ENCODE measurements at regions not wholly inside any gene's neighbourhood (a gene's known extent, or its start where the extent isn't known, plus 50 kb on each side); places are given as distances from the start of the nearest gene placed in this dataset.

DNA sequence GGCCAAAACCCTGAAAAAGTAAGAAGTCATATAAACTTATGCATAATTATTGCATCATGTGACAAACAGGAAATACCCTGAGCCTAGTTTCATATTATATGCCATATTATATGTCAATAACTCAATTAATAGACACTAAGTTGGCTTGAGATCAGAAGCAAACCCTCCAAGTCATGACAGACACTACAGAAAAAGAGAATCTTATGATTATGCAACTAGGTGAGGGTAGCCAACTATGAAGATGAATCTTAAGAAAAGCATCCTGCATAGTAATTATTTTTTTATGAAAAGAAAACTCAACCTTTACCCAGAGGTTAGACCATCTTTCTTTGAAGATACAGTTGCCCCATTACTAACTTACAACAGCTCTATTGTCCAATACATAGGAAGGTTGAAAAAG is 192.4 kb upstream of the VEPH1 start:
- no peak overlapping the region for H2AFZ ChIP-seq (ENCODE audit: low read length)
- Mint-ChIP-seq H3K9me3 (peaks cover 0 to 1% of the 10 kb centered on the region in 2 experiments; a peak in 1 of 5 replicates), H3K27me3 (ENCODE audit: low read depth) (no peaks in the 10 kb centered on the region), H3K4me1 (no peaks in the 10 kb centered on the region), H3K4me3 (no peak overlapping the region), H3K27ac (no peak overlapping the region), H3K36me3 (ENCODE audit: insufficient read depth in 1 of 3, low read depth in 3 of 3) (no peaks in the 10 kb centered on the region)
- H3K79me2 ChIP-seq (ENCODE audit: insufficient read depth, low read length) = no peaks in the 10 kb centered on the region
- H2BK5ac ChIP-seq (ENCODE audit: insufficient read length, low read length) = no peak overlapping the region
- H3K23me2 ChIP-seq (ENCODE audit: insufficient read length, low read depth, low read length, poor library complexity, severe bottlenecking) = no peaks in the 10 kb centered on the region
- no peak overlapping the region for H4K8ac ChIP-seq (replicated peaks; ENCODE audit: insufficient read length, low read depth, low read length)
- H2BK20ac ChIP-seq (ENCODE audit: low read depth, low read length, poor library complexity, severe bottlenecking) = no peak overlapping the region
- no peak overlapping the region for H3K14ac ChIP-seq (ENCODE audit: insufficient read depth, low read length)
- H3K27me3 ChIP-seq (ENCODE audit: insufficient read depth, low read length) = no peaks in the 10 kb centered on the region
- H3K18ac ChIP-seq (ENCODE audit: insufficient read length, low read depth, low read length) = no peak overlapping the region
- H3K27ac ChIP-seq (ENCODE audit: insufficient read length, low read depth, low read length) = no peak overlapping the region
- no peak overlapping the region for H2BK120ac ChIP-seq (ENCODE audit: low read depth, low read length, poor library complexity, severe bottlenecking)
- no peak overlapping the region for H2BK15ac ChIP-seq (ENCODE audit: low read depth, low read length)
- no peak overlapping the region for H3K9ac ChIP-seq (ENCODE audit: extremely low read depth, insufficient read length, low read length)
- no peak overlapping the region for H4K91ac ChIP-seq (ENCODE audit: insufficient read length, low read depth, low read length)
- no peak overlapping the region for H3T11ph ChIP-seq (ENCODE audit: low read length)
- no peak overlapping the region for H3K4me2 ChIP-seq (ENCODE audit: insufficient read depth, insufficient read length, low read length)
- H3K4me1 ChIP-seq (ENCODE audit: insufficient read depth, low read length) = no peaks in the 10 kb centered on the region
- DNase-seq = no peak
- no peak overlapping the region for H3K56ac ChIP-seq (ENCODE audit: insufficient read length, low read depth, low read length)
- H3K23ac ChIP-seq (ENCODE audit: insufficient read length, low read depth, low read length) = no peak overlapping the region
- H3K4ac ChIP-seq (ENCODE audit: low read depth, low read length) = no peak overlapping the region
- H2BK12ac ChIP-seq (ENCODE audit: insufficient read length, low read depth, low read length) = no peak overlapping the region
- H3K79me1 ChIP-seq (ENCODE audit: insufficient read depth, low read depth, low read length, poor library complexity, severe bottlenecking) = no peaks in the 10 kb centered on the region
- H4K5ac ChIP-seq (ENCODE audit: insufficient read length, low read depth, low read length) = no peak overlapping the region
- no peak overlapping the region for H2AK5ac ChIP-seq (ENCODE audit: insufficient read length, low read length)
- TF ChIP-seq, protein P1, sequence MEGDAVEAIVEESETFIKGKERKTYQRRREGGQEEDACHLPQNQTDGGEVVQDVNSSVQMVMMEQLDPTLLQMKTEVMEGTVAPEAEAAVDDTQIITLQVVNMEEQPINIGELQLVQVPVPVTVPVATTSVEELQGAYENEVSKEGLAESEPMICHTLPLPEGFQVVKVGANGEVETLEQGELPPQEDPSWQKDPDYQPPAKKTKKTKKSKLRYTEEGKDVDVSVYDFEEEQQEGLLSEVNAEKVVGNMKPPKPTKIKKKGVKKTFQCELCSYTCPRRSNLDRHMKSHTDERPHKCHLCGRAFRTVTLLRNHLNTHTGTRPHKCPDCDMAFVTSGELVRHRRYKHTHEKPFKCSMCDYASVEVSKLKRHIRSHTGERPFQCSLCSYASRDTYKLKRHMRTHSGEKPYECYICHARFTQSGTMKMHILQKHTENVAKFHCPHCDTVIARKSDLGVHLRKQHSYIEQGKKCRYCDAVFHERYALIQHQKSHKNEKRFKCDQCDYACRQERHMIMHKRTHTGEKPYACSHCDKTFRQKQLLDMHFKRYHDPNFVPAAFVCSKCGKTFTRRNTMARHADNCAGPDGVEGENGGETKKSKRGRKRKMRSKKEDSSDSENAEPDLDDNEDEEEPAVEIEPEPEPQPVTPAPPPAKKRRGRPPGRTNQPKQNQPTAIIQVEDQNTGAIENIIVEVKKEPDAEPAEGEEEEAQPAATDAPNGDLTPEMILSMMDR (conservative IDR thresholded peaks at IDR 0.05) = no peak
- no peaks in the 10 kb centered on the region for H4K20me1 ChIP-seq (ENCODE audit: control insufficient read depth, insufficient read depth, insufficient read length)
- no peaks in the 10 kb centered on the region for H3K9me3 ChIP-seq (ENCODE audit: control insufficient read depth, low read depth, low read length)

All from H9 (cell line).